Osteocyte (in vitro differentiated cells): ENCODE measurements at regions not wholly inside any gene's neighbourhood (a gene's known extent, or its start where the extent isn't known, plus 50 kb on each side); places are given as distances from the start of the nearest gene placed in this dataset.

Source experiments
- DNase-seq: peaks from one replicate; pipeline ENCODE4 v3.0.0; 2021; ENCODE audit warnings: mixed read lengths; ENCODE audit not compliant: unreplicated experiment; ENCODE audit errors: extremely low spot score
- H3K27ac Mint-ChIP-seq: one replicate; pipeline ENCODE4 v1.8.0; 2021; ENCODE audit warnings: mild to moderate bottlenecking, mixed read lengths; ENCODE audit not compliant: unreplicated experiment
- H3K27me3 Mint-ChIP-seq: one replicate; pipeline ENCODE4 v1.8.0; 2021; ENCODE audit warnings: mixed read lengths; ENCODE audit not compliant: unreplicated experiment
- H3K36me3 Mint-ChIP-seq: one replicate; pipeline ENCODE4 v1.8.0; 2021; ENCODE audit warnings: mixed read lengths; ENCODE audit not compliant: unreplicated experiment
- H3K4me1 Mint-ChIP-seq: one replicate; pipeline ENCODE4 v1.8.0; 2021; ENCODE audit warnings: mixed read lengths; ENCODE audit not compliant: unreplicated experiment
- H3K4me3 Mint-ChIP-seq: one replicate; pipeline ENCODE4 v1.8.0; 2021; ENCODE audit warnings: mild to moderate bottlenecking, moderate library complexity, mixed read lengths; ENCODE audit not compliant: unreplicated experiment
- H3K9me3 Mint-ChIP-seq: one replicate; pipeline ENCODE4 v1.8.0; 2021; ENCODE audit warnings: mixed read lengths; ENCODE audit not compliant: unreplicated experiment
- TF ChIP-seq, protein P1 (sequence below): fragments of 200-600 bp; sonication (generic); IDR thresholded peaks from 2 replicates; pipeline ENCODE4 v1.5.0; 2021; ENCODE audit warnings: antibody characterized with exemption, mild to moderate bottlenecking, moderate library complexity

- no peak for DNase-seq
- H3K4me1 Mint-ChIP-seq, result no peaks in the 10 kb centered on the region
- H3K36me3 Mint-ChIP-seq, result no peaks in the 10 kb centered on the region
- H3K9me3 Mint-ChIP-seq, result no peaks in the 10 kb centered on the region
- TF ChIP-seq, protein P1, sequence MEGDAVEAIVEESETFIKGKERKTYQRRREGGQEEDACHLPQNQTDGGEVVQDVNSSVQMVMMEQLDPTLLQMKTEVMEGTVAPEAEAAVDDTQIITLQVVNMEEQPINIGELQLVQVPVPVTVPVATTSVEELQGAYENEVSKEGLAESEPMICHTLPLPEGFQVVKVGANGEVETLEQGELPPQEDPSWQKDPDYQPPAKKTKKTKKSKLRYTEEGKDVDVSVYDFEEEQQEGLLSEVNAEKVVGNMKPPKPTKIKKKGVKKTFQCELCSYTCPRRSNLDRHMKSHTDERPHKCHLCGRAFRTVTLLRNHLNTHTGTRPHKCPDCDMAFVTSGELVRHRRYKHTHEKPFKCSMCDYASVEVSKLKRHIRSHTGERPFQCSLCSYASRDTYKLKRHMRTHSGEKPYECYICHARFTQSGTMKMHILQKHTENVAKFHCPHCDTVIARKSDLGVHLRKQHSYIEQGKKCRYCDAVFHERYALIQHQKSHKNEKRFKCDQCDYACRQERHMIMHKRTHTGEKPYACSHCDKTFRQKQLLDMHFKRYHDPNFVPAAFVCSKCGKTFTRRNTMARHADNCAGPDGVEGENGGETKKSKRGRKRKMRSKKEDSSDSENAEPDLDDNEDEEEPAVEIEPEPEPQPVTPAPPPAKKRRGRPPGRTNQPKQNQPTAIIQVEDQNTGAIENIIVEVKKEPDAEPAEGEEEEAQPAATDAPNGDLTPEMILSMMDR, result no peak
- H3K27me3 Mint-ChIP-seq, result peaks cover 5% of the 10 kb centered on the region
- no peak overlapping the region for H3K4me3 Mint-ChIP-seq
- H3K27ac Mint-ChIP-seq, result no peak overlapping the region
These were observed 95.0 kb downstream of the LIG4 start for GRCh38 chr13:108120302-108120701.

DNA sequence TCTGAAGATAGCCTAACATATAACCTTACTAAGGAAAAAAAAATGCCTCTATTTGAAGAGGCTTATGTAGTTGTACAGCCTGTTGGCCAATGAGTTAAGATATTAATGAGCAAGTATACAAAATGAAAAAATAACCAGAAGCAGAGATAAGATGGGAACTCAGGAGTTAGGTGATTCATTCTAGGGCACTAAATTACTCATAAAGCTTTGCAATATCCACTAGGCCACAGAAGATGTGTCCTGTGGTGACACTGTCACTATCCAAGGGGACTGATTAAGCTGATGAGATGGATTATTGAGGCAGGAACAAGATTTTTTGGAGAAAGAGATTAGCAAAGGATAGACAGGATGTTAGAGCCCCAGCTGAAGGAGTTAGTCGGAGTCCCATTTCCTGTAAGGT lies 99.6 kb downstream of the LIG4 start:
- Mint-ChIP-seq H3K36me3 (no peaks in the 10 kb centered on the region), H3K9me3 (no peaks in the 10 kb centered on the region), H3K4me1 (no peaks in the 10 kb centered on the region), H3K27me3 (peaks cover 9% of the 10 kb centered on the region), H3K27ac (no peak overlapping the region), H3K4me3 (no peak overlapping the region)
- no peak for DNase-seq
- TF ChIP-seq, protein P1, result no peak

GRCh38 chr13:108113407-108113806 lies 101.9 kb downstream of the LIG4 start:
- Mint-ChIP-seq H3K27ac (no peak overlapping the region), H3K4me3 (no peak overlapping the region), H3K27me3 (peaks cover 14% of the 10 kb centered on the region), H3K36me3 (no peaks in the 10 kb centered on the region), H3K4me1 (no peaks in the 10 kb centered on the region), H3K9me3 (no peaks in the 10 kb centered on the region)
- TF ChIP-seq, protein P1, result no peak
- DNase-seq, result no peak

GRCh38 chr13:108104736-108105135 lies 110.6 kb downstream of the LIG4 start:
- DNase-seq, result no peak
- TF ChIP-seq, protein P1, result no peak
- Mint-ChIP-seq H3K4me3 (no peak overlapping the region), H3K4me1 (no peaks in the 10 kb centered on the region), H3K36me3 (no peaks in the 10 kb centered on the region), H3K9me3 (no peaks in the 10 kb centered on the region), H3K27me3 (peaks cover 16% of the 10 kb centered on the region), H3K27ac (no peak overlapping the region)

GRCh38 chr13:108102771-108103170 lies 112.6 kb downstream of the LIG4 start:
- TF ChIP-seq, protein P1, result no peak
- no peaks in the 10 kb centered on the region for H3K9me3 Mint-ChIP-seq
- no peak overlapping the region for H3K27ac Mint-ChIP-seq
- peaks cover 17% of the 10 kb centered on the region for H3K27me3 Mint-ChIP-seq
- no peaks in the 10 kb centered on the region for H3K36me3 Mint-ChIP-seq
- no peaks in the 10 kb centered on the region for H3K4me1 Mint-ChIP-seq
- no peak for DNase-seq
- H3K4me3 Mint-ChIP-seq, result no peak overlapping the region
